Endothelial cell (in vitro differentiated cells): ENCODE measurements at regions not wholly inside any gene's neighbourhood (a gene's known extent, or its start where the extent isn't known, plus 50 kb on each side); places are given as distances from the start of the nearest gene placed in this dataset.
"Not testable (repeated sequence)": the region's sequence is repeated elsewhere in the genome, so short reads cannot be mapped to it uniquely, and the experiment has no call there.

Experiments used
- DNase-seq: peaks from one replicate; pipeline ENCODE4 v3.0.0; 2021; ENCODE audit warnings: low spot score
- H3K27ac Mint-ChIP-seq: one replicate; pipeline ENCODE4 v1.8.0; 2021; ENCODE audit warnings: mixed read lengths, inconsistent platforms; ENCODE audit not compliant: unreplicated experiment
- H3K27me3 Mint-ChIP-seq: one replicate; pipeline ENCODE4 v1.8.0; 2021; ENCODE audit warnings: mild to moderate bottlenecking, moderate library complexity, mixed read lengths, inconsistent platforms; ENCODE audit not compliant: unreplicated experiment
- H3K36me3 Mint-ChIP-seq: one replicate; pipeline ENCODE4 v1.8.0; 2021; ENCODE audit warnings: mild to moderate bottlenecking, low read depth, mixed read lengths, inconsistent platforms; ENCODE audit not compliant: unreplicated experiment
- H3K4me1 Mint-ChIP-seq: one replicate; pipeline ENCODE4 v1.8.0; 2021; ENCODE audit warnings: mild to moderate bottlenecking, mixed read lengths, inconsistent platforms; ENCODE audit not compliant: unreplicated experiment
- H3K4me3 Mint-ChIP-seq: one replicate; pipeline ENCODE4 v1.8.0; 2021; ENCODE audit warnings: mild to moderate bottlenecking, mixed read lengths, inconsistent platforms; ENCODE audit not compliant: unreplicated experiment
- H3K9me3 Mint-ChIP-seq: one replicate; pipeline ENCODE4 v1.8.0; 2021; ENCODE audit warnings: mixed read lengths, inconsistent platforms; ENCODE audit not compliant: unreplicated experiment
- TF ChIP-seq, protein P1 (sequence below): fragments of 200-600 bp; sonication (generic); IDR thresholded peaks from one replicate; pipeline ENCODE4 v1.5.0; 2021; ENCODE audit warnings: antibody characterized with exemption; ENCODE audit not compliant: unreplicated experiment

DNA sequence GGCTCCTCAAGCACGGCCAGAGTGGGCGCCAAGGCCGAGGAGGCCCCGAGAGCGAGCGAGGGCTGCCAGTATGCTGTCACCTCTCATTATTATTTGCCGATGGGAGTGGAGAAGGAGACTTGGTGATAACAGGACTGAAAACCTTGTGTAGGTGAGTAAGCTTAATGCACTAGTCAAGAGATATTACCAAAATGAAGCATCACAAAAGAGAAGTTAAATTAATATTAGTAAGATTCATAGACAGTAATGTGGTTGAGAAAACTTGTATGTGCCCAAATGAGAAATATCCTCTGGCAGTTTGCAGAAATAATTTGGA, 204.5 kb upstream of the SLITRK1 start:
- H3K36me3 Mint-ChIP-seq, result no peaks in the 10 kb centered on the region
- TF ChIP-seq, protein P1, sequence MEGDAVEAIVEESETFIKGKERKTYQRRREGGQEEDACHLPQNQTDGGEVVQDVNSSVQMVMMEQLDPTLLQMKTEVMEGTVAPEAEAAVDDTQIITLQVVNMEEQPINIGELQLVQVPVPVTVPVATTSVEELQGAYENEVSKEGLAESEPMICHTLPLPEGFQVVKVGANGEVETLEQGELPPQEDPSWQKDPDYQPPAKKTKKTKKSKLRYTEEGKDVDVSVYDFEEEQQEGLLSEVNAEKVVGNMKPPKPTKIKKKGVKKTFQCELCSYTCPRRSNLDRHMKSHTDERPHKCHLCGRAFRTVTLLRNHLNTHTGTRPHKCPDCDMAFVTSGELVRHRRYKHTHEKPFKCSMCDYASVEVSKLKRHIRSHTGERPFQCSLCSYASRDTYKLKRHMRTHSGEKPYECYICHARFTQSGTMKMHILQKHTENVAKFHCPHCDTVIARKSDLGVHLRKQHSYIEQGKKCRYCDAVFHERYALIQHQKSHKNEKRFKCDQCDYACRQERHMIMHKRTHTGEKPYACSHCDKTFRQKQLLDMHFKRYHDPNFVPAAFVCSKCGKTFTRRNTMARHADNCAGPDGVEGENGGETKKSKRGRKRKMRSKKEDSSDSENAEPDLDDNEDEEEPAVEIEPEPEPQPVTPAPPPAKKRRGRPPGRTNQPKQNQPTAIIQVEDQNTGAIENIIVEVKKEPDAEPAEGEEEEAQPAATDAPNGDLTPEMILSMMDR, result no peak
- no peaks in the 10 kb centered on the region for H3K4me1 Mint-ChIP-seq
- H3K27me3 Mint-ChIP-seq, result no peaks in the 10 kb centered on the region
- H3K27ac Mint-ChIP-seq, result no peak overlapping the region
- no peaks in the 10 kb centered on the region for H3K9me3 Mint-ChIP-seq
- no peak overlapping the region for H3K4me3 Mint-ChIP-seq
- no peak for DNase-seq

DNA sequence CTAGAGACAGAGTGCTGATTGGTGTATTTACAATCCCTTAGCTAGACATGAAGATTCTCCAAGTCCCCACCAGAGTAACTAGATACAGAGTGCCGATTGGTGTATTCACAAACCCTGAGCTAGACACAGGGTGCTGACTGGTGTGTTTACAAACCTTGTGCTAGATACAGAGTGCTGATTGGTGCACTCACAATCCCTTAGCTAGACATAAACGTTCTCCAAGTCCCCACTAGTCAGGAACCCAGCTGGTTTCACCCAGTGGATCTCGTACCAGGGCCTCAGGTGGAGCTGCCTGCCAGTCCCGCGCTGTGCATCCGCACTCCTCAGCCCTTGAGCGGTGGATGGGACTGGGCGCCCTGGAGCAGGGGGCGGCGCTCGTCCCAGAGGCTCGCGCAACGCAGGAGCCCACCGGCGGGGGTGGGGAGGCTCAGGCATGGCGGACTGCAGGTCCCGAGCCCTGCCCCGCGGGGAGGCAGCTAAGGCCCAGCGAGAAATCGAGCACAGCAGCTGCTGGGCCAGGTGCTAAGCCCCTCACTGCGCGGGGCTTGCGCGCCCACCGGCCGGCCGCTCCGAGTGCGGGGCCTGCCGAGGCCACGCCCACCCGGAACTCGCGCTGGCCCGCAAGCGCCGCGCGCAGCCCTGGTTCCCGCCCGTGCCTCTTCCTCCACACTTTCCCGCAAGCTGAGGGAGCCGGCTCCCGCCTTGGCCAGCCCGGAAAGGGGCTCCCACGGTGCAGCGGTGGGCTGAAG, 204.0 kb upstream of the SLITRK1 start:
- H3K27ac Mint-ChIP-seq, H3K4me1 Mint-ChIP-seq, H3K9me3 Mint-ChIP-seq, H3K36me3 Mint-ChIP-seq, H3K4me3 Mint-ChIP-seq, H3K27me3 Mint-ChIP-seq, DNase-seq: not testable (repeated sequence)

DNA sequence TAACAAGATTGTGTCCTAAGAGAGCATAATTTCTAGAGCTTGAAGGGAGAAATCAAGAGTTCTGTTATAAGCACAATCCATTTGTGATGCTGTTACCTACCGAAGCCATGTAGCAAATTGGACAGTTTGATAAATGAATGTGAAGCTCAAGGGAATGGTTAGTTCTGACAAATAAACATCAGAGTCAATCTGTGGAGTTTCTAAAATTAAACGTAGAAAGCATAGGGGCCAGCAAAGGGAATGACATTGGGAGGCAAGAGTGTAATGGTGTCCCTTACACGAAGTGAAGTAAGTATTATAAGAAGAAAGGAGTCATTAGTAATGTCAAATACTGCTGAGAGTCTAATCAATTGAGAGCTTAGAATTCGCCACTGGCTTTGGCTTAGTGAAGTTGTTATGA, 200.2 kb upstream of the SLITRK1 start:
- Mint-ChIP-seq H3K9me3 (no peaks in the 10 kb centered on the region), H3K4me1 (no peaks in the 10 kb centered on the region), H3K27me3 (no peaks in the 10 kb centered on the region), H3K27ac (no peak overlapping the region), H3K4me3 (no peak overlapping the region), H3K36me3 (no peaks in the 10 kb centered on the region)
- TF ChIP-seq, protein P1, result no peak
- no peak for DNase-seq

DNA sequence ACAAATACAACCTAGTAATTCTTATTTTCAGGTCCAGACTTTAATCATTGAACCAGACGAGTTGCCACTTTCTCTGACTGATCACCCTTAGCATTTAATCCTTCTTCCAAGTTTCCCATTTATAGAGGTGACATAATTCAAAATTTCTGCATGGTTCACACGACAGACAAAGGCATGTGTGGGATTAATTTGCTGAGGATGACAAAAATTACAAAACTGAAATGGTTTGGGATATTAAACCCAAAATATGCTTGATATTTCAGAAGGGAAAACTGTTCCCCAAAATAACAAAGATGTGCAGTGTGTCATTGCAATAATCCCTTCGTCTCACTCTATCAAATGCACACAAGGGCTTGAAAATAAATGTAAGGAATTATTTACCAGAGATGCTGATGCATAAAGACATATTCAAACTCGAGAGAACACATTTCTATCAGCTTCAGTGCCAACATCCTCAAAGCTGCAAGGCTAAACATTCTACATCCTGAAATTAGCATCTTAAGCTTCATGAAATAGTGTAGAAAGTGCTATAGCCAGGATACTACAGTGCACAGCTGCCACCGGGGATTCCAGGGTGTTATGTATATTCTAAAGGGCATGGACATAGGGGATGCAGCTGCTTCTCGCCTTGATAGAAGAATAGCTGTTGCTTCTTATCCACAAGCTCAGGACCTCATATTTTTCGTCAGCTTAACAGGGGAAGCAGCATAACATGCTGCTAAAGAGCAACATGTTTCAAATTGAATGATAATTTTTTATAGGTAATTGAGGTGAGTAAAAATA, 198.7 kb upstream of the SLITRK1 start:
- TF ChIP-seq, protein P1, result no peak
- DNase-seq, result no peak
- H3K27me3 Mint-ChIP-seq, result no peaks in the 10 kb centered on the region
- H3K4me3 Mint-ChIP-seq, result no peak overlapping the region
- H3K9me3 Mint-ChIP-seq, result no peaks in the 10 kb centered on the region
- no peaks in the 10 kb centered on the region for H3K4me1 Mint-ChIP-seq
- no peaks in the 10 kb centered on the region for H3K36me3 Mint-ChIP-seq
- no peak overlapping the region for H3K27ac Mint-ChIP-seq

DNA sequence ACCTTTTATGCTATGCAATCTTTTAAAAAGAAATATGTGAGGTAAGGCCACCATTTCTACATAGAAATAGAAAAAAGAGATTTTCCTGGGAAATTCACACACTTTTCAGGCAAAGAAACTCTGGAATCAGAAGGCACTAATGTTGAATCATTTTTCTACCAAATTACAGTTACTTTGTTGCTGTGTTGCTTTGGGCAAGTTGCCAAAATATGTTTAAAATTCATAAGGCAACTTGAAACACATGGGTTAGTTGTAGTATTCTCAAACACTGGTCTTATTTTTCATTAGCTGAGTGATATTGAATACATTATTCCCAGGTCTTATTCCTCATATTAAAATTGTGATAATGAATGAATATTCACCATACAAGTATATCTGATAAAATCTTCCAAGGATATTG, 195.0 kb upstream of the SLITRK1 start:
- Mint-ChIP-seq H3K9me3 (no peaks in the 10 kb centered on the region), H3K4me1 (no peaks in the 10 kb centered on the region), H3K4me3 (no peak overlapping the region), H3K36me3 (no peaks in the 10 kb centered on the region), H3K27me3 (no peaks in the 10 kb centered on the region), H3K27ac (no peak overlapping the region)
- no peak for DNase-seq
- TF ChIP-seq, protein P1, result no peak
